Tibial artery (tissue), 4 donors: ENCODE measurements at regions not wholly inside any gene's neighbourhood (a gene's known extent, or its start where the extent isn't known, plus 50 kb on each side); places are given as distances from the start of the nearest gene placed in this dataset.
"Not testable (repeated sequence)": the region's sequence is repeated elsewhere in the genome, so short reads cannot be mapped to it uniquely, and the experiment has no call there.

Source experiments
- DNase-seq, 2 donors: peaks; one replicate each; pipeline ENCODE4 v3.0.0-alpha.2; 2019
- H3K27ac ChIP-seq, 2 donors: fragments of 200-600 bp; sonication (generic) in 1 of 2; 1 replicate in 1 of 2; 2 replicates in 1 of 2; pipeline ENCODE4 v1.5.1; 2018 to 2019; ENCODE audit warnings: mild to moderate bottlenecking in 1 of 2
- H3K27me3 ChIP-seq, 2 donors: fragments of 200-600 bp; sonication (generic) in 1 of 2; one replicate each; pipeline versions ENCODE4 v1.5.1 to v1.6.0; 2016 to 2019
- H3K36me3 ChIP-seq, 3 donors: fragments of 200-600 bp; sonication (generic) in 2 of 3; one replicate each; pipeline ENCODE4 v1.5.1; 2016 to 2019; ENCODE audit warnings: mild to moderate bottlenecking in 2 of 3
- H3K4me1 ChIP-seq, 4 donors: fragments of 200-600 bp; sonication (generic) in 2 of 4; 1 replicate in 3 of 4; 2 replicates in 1 of 4; pipeline ENCODE4 v1.5.1; 2016 to 2019
- H3K4me3 ChIP-seq, 2 donors: fragments of 200-600 bp; sonication (generic) in 1 of 2; 1 replicate in 1 of 2; 2 replicates in 1 of 2; pipeline ENCODE4 v1.5.1; 2018 to 2019; ENCODE audit warnings: mild to moderate bottlenecking in 2 of 2
- H3K9me3 ChIP-seq, 3 donors: fragments of 200-600 bp; sonication (generic) in 1 of 3; one replicate each; pipeline ENCODE4 v1.5.1; 2016 to 2019
- CTCF ChIP-seq, 2 experiments: fragments of 200-600 bp in 1 of 2; fragments of 450-650 bp in 1 of 2; IDR thresholded peaks; one replicate each; pipeline ENCODE4 v1.5.1; 2017 to 2019; ENCODE audit warnings: antibody characterized with exemption in 2 of 2, mild to moderate bottlenecking in 1 of 2, moderate library complexity in 1 of 2
- intact Hi-C: fragments of 100-400 bp; cut with DNase I; formaldehyde crosslinking; loops from one replicate; pipeline ENCODE4 v1.15.0; 2023; ENCODE audit warnings: low total_unique reads

DNA sequence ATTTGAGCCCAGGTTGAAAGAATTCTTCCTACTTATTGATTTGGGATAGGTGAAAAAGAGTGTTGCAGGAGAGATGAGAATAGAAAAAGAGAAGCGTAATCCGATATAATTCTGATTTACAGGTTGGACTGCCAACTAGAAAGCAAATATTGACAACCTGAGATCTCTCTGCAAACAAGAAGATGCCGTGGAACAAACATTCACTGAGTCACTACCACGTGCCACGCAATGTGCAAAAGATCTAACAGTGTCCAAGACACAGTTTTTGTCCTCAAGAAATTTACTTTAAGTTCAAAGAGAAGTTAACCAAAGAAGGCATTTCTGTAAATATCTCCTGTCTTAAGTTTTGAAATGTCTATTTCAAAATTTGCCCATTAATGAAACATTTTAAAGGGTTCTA is 578.0 kb upstream of the ARID1B start:
- no peak for DNase-seq
- no peak overlapping the region for H3K27ac ChIP-seq
- no peaks in the 10 kb centered on the region for H3K4me1 ChIP-seq
- no peak overlapping the region for H3K4me3 ChIP-seq
- H3K9me3 ChIP-seq = no peaks in the 10 kb centered on the region
- intact Hi-C loops = no loop called here
- TF ChIP-seq CTCF (IDR thresholded peaks at IDR 0.05) = no peak
- no peaks in the 10 kb centered on the region for H3K36me3 ChIP-seq
- H3K27me3 ChIP-seq = no peaks in the 10 kb centered on the region

GRCh38 chr6:156197513-156197912 is 579.7 kb upstream of the ARID1B start:
- H3K36me3 ChIP-seq = no peaks in the 10 kb centered on the region
- intact Hi-C loops = no loop called here
- H3K4me1 ChIP-seq = no peaks in the 10 kb centered on the region
- no peak overlapping the region for H3K4me3 ChIP-seq
- no peak for DNase-seq
- H3K27me3 ChIP-seq = no peaks in the 10 kb centered on the region
- H3K27ac ChIP-seq = no peak overlapping the region
- no peaks in the 10 kb centered on the region for H3K9me3 ChIP-seq
- TF ChIP-seq CTCF (IDR thresholded peaks at IDR 0.05) = no peak

- no peak overlapping the region for H3K27ac ChIP-seq
- H3K27me3 ChIP-seq = no peaks in the 10 kb centered on the region
- H3K9me3 ChIP-seq = no peaks in the 10 kb centered on the region
- no peaks in the 10 kb centered on the region for H3K36me3 ChIP-seq
- DNase-seq = no peak
- no peak for TF ChIP-seq CTCF (IDR thresholded peaks at IDR 0.05)
- intact Hi-C loops = no loop called here
- H3K4me3 ChIP-seq = no peak overlapping the region
- H3K4me1 ChIP-seq = no peaks in the 10 kb centered on the region
Measured at GRCh38 chr6:156194981-156195380, 582.2 kb upstream of the ARID1B start.

DNA sequence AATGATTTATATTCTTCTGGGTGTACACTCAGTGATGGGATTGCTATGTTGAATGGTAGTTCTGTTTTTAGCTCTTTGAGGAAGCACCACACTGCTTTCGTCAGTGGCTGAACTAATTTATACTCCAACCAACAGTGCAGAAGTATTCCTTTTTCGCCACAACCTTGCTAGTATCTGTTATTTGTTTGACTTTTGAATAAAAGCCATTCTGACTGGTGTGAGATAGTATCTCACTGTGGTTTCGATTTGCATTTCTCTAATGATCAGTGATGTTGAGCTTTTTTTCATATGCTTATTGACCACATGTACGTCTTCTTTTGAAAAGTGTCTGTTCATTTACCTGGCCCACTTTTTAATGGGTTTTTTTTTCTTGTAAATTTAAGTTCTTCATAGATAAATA is 583.8 kb upstream of the ARID1B start:
- no peak overlapping the region for H3K27ac ChIP-seq
- H3K9me3 ChIP-seq = no peaks in the 10 kb centered on the region
- intact Hi-C loops = no loop called here
- H3K27me3 ChIP-seq = no peaks in the 10 kb centered on the region
- no peak for DNase-seq
- no peak for TF ChIP-seq CTCF (IDR thresholded peaks at IDR 0.05)
- H3K4me1 ChIP-seq = no peaks in the 10 kb centered on the region
- no peak overlapping the region for H3K4me3 ChIP-seq
- H3K36me3 ChIP-seq = no peaks in the 10 kb centered on the region

- Histone ChIP-seq H3K36me3 (no peaks in the 10 kb centered on the region), H3K4me3 (no peak overlapping the region), H3K4me1 (no peaks in the 10 kb centered on the region), H3K27me3 (no peaks in the 10 kb centered on the region), H3K27ac (no peak overlapping the region), H3K9me3 (no peaks in the 10 kb centered on the region)
- DNase-seq = no peak
- no peak for TF ChIP-seq CTCF (IDR thresholded peaks at IDR 0.05)
- intact Hi-C loops = no loop called here
Measured at GRCh38 chr6:156191895-156192294, 585.3 kb upstream of the ARID1B start.

GRCh38 chr6:156191390-156191789 is 585.8 kb upstream of the ARID1B start:
- intact Hi-C loops, DNase-seq, H3K4me1 ChIP-seq: not testable (repeated sequence)

More at GRCh38 chr6:156191390-156191789, 585.8 kb upstream of the ARID1B start:
- not testable (repeated sequence) for H3K27me3 ChIP-seq, H3K9me3 ChIP-seq, H3K4me3 ChIP-seq, H3K36me3 ChIP-seq, H3K27ac ChIP-seq
